ENCODE measurements at regions not wholly inside any gene's neighbourhood (a gene's known extent, or its start where the extent isn't known, plus 50 kb on each side); places are given as distances from the start of the nearest gene placed in this dataset.

- TF ChIP-seq CTCF (IDR thresholded peaks at IDR 0.05), result no peak
- no peak for TF ChIP-seq POLR2AphosphoS5 (IDR thresholded peaks at IDR 0.05)
These were observed 148.3 kb downstream of the MATN1 start for GRCh38 chr1:30575066-30575465.
